ENCODE measurements at regions not wholly inside any gene's neighbourhood (a gene's known extent, or its start where the extent isn't known, plus 50 kb on each side); places are given as distances from the start of the nearest gene placed in this dataset.

DNA sequence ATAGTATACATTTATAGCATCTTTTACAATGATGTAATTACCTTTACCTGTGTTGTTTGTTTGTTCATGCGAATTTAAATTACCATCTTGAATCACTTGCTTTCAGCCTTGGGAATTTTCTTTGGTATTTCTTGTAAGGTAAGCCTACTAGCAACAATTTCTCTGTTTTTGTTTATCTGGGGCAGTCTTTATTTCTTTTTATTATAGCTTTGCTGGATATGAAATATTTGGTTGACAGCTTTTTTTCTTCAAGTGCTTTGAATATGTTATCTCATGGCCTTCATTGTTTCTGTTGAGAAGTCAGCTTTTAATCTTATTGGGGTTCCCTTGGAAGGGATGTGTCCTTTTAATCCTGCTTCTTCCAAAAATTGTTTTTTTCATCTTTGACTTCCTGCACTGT, 292.8 kb upstream of the EDA2R start:
- TF ChIP-seq, protein P1, sequence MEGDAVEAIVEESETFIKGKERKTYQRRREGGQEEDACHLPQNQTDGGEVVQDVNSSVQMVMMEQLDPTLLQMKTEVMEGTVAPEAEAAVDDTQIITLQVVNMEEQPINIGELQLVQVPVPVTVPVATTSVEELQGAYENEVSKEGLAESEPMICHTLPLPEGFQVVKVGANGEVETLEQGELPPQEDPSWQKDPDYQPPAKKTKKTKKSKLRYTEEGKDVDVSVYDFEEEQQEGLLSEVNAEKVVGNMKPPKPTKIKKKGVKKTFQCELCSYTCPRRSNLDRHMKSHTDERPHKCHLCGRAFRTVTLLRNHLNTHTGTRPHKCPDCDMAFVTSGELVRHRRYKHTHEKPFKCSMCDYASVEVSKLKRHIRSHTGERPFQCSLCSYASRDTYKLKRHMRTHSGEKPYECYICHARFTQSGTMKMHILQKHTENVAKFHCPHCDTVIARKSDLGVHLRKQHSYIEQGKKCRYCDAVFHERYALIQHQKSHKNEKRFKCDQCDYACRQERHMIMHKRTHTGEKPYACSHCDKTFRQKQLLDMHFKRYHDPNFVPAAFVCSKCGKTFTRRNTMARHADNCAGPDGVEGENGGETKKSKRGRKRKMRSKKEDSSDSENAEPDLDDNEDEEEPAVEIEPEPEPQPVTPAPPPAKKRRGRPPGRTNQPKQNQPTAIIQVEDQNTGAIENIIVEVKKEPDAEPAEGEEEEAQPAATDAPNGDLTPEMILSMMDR (IDR thresholded peaks at IDR 0.05): no peak
- TF ChIP-seq EZH2phosphoT487 (IDR thresholded peaks at IDR 0.05; ENCODE audit: borderline replicate concordance, low read depth) (no peak), MXI1 (IDR thresholded peaks at IDR 0.05; ENCODE audit: low read depth, low read length) (no peak), POLR2AphosphoS5 (IDR thresholded peaks at IDR 0.05; ENCODE audit: low read depth, low read length) (no peak), FOXM1 (IDR thresholded peaks at IDR 0.05; ENCODE audit: low read depth) (no peak), SMC3 (IDR thresholded peaks at IDR 0.05; ENCODE audit: low read depth, low read length) (no peak), GABPA (IDR thresholded peaks at IDR 0.05; ENCODE audit: low read depth) (no peak), TAF1 (IDR thresholded peaks at IDR 0.05; ENCODE audit: borderline replicate concordance, low read depth, low read length) (no peak), NRF1 (IDR thresholded peaks at IDR 0.05; ENCODE audit: low read depth, low read length) (no peak), SIN3A (IDR thresholded peaks at IDR 0.05; ENCODE audit: borderline replicate concordance, low read depth, low read length) (no peak), ELF1 (IDR thresholded peaks at IDR 0.05) (no peak)
- TF ChIP-seq, protein P2, sequence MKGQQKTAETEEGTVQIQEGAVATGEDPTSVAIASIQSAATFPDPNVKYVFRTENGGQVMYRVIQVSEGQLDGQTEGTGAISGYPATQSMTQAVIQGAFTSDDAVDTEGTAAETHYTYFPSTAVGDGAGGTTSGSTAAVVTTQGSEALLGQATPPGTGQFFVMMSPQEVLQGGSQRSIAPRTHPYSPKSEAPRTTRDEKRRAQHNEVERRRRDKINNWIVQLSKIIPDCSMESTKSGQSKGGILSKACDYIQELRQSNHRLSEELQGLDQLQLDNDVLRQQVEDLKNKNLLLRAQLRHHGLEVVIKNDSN (IDR thresholded peaks at IDR 0.05; ENCODE audit: borderline replicate concordance, low read depth): no peak
- TF ChIP-seq, protein P3, sequence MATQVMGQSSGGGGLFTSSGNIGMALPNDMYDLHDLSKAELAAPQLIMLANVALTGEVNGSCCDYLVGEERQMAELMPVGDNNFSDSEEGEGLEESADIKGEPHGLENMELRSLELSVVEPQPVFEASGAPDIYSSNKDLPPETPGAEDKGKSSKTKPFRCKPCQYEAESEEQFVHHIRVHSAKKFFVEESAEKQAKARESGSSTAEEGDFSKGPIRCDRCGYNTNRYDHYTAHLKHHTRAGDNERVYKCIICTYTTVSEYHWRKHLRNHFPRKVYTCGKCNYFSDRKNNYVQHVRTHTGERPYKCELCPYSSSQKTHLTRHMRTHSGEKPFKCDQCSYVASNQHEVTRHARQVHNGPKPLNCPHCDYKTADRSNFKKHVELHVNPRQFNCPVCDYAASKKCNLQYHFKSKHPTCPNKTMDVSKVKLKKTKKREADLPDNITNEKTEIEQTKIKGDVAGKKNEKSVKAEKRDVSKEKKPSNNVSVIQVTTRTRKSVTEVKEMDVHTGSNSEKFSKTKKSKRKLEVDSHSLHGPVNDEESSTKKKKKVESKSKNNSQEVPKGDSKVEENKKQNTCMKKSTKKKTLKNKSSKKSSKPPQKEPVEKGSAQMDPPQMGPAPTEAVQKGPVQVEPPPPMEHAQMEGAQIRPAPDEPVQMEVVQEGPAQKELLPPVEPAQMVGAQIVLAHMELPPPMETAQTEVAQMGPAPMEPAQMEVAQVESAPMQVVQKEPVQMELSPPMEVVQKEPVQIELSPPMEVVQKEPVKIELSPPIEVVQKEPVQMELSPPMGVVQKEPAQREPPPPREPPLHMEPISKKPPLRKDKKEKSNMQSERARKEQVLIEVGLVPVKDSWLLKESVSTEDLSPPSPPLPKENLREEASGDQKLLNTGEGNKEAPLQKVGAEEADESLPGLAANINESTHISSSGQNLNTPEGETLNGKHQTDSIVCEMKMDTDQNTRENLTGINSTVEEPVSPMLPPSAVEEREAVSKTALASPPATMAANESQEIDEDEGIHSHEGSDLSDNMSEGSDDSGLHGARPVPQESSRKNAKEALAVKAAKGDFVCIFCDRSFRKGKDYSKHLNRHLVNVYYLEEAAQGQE (IDR thresholded peaks at IDR 0.05; ENCODE audit: low read depth, low read length): no peak

Measured in SK-N-SH (cell line).